IPS-15b (cell line): ENCODE measurements at regions not wholly inside any gene's neighbourhood (a gene's known extent, or its start where the extent isn't known, plus 50 kb on each side); places are given as distances from the start of the nearest gene placed in this dataset.

Source experiments
- H3K27me3 ChIP-seq: one replicate; pipeline ENCODE4 v1.6.1; 2013; ENCODE audit warnings: low read length; ENCODE audit not compliant: control insufficient read depth, insufficient read depth
- H3K36me3 ChIP-seq: one replicate; pipeline ENCODE4 v1.6.1; 2013; ENCODE audit warnings: low read length; ENCODE audit not compliant: control insufficient read depth, insufficient read depth
- H3K4me1 ChIP-seq: one replicate; pipeline ENCODE4 v1.6.1; 2013; ENCODE audit warnings: mild to moderate bottlenecking, low read length; ENCODE audit not compliant: control insufficient read depth, insufficient read depth
- H3K4me3 ChIP-seq: one replicate; pipeline ENCODE4 v1.5.1; 2013; ENCODE audit warnings: low read depth, low read length
- H3K9ac ChIP-seq: one replicate; pipeline ENCODE4 v1.6.1; 2013; ENCODE audit warnings: low read depth, mild to moderate bottlenecking, low read length
- H3K9me3 ChIP-seq: one replicate; pipeline ENCODE4 v1.6.1; 2013; ENCODE audit warnings: mild to moderate bottlenecking, low read length; ENCODE audit not compliant: control insufficient read depth, insufficient read depth

DNA sequence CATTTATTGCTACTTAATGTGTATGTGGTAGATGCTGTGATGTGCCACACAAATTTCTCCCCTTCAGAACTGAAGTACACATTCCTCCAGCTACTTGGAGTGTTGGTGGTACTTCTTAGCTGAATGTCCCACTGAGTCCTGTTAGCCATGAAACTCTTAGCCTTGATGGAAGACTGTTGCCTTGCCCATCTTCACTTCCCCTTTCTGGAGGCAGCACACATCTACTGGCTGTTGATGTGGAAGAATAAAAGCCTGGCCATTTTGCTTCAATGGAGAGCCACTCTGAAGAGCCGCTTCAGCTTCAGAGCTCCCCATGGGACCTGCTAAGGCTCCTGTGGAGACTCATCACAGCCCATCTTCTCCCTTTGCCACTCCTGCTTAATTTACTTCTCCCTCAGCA lies 157.7 kb upstream of the PITX2 start:
- no peaks in the 10 kb centered on the region for H3K36me3 ChIP-seq
- H3K27me3 ChIP-seq = no peaks in the 10 kb centered on the region
- no peaks in the 10 kb centered on the region for H3K9me3 ChIP-seq
- no peaks in the 10 kb centered on the region for H3K4me1 ChIP-seq
- no peak overlapping the region for H3K4me3 ChIP-seq
- no peak overlapping the region for H3K9ac ChIP-seq

DNA sequence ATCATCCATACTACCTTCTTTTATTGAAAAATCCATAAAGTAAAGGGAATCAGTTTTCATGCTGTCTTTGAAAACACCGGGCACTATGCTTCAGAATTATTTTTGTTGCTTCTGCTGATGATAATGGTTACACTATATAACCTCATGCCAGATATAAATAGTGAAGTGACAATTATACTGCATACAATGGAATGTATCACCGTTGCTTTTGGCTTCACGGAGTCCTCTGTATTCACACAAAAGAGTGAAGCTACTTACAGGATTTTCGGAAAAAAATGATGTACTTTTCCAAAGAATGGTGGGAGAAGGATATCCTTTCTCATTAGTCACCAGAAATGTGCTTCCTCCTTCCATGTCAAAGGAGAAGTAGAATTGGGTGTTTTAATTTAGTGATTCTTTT lies 159.1 kb upstream of the PITX2 start:
- no peaks in the 10 kb centered on the region for H3K27me3 ChIP-seq
- no peaks in the 10 kb centered on the region for H3K36me3 ChIP-seq
- no peaks in the 10 kb centered on the region for H3K9me3 ChIP-seq
- H3K4me3 ChIP-seq = no peak overlapping the region
- H3K4me1 ChIP-seq = no peaks in the 10 kb centered on the region
- H3K9ac ChIP-seq = no peak overlapping the region

DNA sequence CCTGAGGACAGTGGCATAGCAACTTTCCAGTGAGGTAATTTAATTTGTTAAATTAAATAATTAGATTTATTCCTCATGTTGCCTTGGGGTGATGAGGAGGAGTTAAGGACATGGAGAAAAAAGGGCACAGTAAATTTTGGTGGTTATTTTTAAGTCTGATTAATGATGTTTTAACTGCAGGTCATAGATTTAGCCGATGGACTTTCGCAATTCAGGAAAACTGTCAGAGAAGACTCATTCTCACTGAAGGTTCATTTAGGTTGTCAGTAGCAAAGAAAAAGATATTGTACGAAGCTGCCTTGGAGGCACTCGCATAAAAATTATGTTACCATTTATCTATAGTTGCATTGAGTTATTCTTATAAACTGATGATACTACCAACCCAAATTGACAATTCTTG lies 164.2 kb upstream of the PITX2 start:
- H3K4me1 ChIP-seq = no peaks in the 10 kb centered on the region
- H3K27me3 ChIP-seq = no peaks in the 10 kb centered on the region
- H3K9ac ChIP-seq = no peak overlapping the region

DNA sequence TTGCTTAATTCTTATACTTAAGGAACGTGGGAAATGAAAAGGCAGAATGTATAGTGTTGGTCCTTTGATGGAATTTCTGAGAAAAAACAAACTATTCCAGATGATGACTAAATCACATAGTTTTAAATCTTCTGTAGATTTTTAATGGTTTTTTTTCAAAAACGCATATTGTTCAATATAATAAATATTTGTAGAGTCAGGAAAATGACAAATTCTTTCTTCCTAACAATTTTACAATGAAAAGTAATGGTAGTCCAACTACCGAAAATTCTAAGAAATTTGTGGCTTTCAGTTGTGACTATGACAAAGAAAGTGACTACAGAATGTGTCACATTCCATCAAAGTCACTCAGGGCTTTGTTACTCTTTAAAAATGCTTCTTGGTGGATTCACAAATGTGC lies 164.8 kb upstream of the PITX2 start:
- no peak overlapping the region for H3K4me3 ChIP-seq
- no peak overlapping the region for H3K9ac ChIP-seq
- no peaks in the 10 kb centered on the region for H3K9me3 ChIP-seq
- no peaks in the 10 kb centered on the region for H3K27me3 ChIP-seq
- H3K4me1 ChIP-seq = no peaks in the 10 kb centered on the region
- no peaks in the 10 kb centered on the region for H3K36me3 ChIP-seq

More for the DNA sequence above, 164.2 kb upstream of the PITX2 start:
- Histone ChIP-seq H3K36me3 (no peaks in the 10 kb centered on the region), H3K4me3 (no peak overlapping the region), H3K9me3 (no peaks in the 10 kb centered on the region)

GRCh38 chr4:110788302-110788701 lies 165.4 kb upstream of the PITX2 start:
- Histone ChIP-seq H3K4me3 (no peak overlapping the region), H3K27me3 (no peaks in the 10 kb centered on the region), H3K36me3 (no peaks in the 10 kb centered on the region), H3K4me1 (peaks cover 3% of the 10 kb centered on the region), H3K9ac (no peak overlapping the region), H3K9me3 (no peaks in the 10 kb centered on the region)

- peaks cover 9% of the 10 kb centered on the region for H3K4me1 ChIP-seq
- H3K27me3 ChIP-seq = no peaks in the 10 kb centered on the region
- H3K36me3 ChIP-seq = no peaks in the 10 kb centered on the region
- H3K9me3 ChIP-seq = no peaks in the 10 kb centered on the region
- H3K9ac ChIP-seq = no peak overlapping the region
- H3K4me3 ChIP-seq = no peak overlapping the region
Measured at GRCh38 chr4:110792036-110792435, 169.2 kb upstream of the PITX2 start.

- H3K9me3 ChIP-seq = no peaks in the 10 kb centered on the region
- H3K27me3 ChIP-seq = no peaks in the 10 kb centered on the region
- no peaks in the 10 kb centered on the region for H3K36me3 ChIP-seq
- no peak overlapping the region for H3K9ac ChIP-seq
- no peak overlapping the region for H3K4me3 ChIP-seq
- peaks cover 9% of the 10 kb centered on the region for H3K4me1 ChIP-seq
Measured at GRCh38 chr4:110793381-110793801, 170.5 kb upstream of the PITX2 start.

DNA sequence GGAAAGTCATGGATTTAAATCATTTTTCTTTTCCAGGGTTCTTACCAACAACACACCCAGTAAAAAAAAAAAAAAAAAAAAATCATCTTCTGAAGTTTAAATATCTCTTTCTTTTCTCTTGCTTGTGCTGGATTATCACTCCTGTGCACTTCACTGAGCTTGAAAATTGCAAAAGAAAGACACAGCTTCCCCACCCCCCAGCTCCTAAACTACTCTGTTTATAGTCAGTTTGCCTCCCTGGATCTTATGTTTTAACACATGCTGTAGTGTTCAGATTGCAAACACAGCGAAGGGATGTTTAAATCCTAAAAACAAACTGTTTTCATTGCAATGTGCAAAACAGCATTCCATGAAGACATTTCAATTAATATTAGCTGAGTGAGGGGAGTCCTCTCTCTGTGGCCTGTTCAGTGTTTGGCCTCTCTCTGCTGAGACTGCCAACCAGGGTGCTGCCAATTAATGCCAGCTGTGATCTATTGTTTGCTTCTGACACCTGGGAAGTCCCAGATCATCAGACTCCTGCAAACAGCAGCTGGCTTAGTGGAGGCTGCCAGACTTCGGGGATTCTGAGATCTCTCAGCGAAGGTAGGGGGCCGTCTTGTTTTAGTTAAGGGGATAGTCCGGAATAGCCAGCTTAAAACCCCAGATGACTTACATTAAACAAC lies 171.1 kb upstream of the PITX2 start:
- peaks cover 9% of the 10 kb centered on the region for H3K4me1 ChIP-seq
- H3K9me3 ChIP-seq = no peaks in the 10 kb centered on the region

DNA sequence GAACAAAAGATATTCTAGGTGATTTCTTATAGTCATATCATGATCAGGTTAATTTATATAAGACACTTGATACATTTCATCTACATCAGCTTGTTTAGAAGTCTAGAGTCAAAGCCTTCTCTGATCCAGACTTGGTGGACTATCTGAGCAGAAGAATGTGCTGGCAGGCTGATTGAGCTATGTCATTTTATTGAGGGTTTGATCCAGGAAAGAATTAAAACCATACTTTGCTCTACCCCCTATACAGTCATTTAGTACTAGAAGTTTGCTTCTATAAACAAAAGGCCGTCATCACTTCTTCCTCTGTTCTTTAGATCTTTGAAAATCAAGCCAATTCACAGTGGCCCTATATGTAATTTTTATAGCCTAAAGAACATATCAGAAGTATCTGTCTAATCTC lies 173.1 kb upstream of the PITX2 start:
- H3K27me3 ChIP-seq = no peaks in the 10 kb centered on the region
- H3K9ac ChIP-seq = no peak overlapping the region
- no peak overlapping the region for H3K4me3 ChIP-seq
- H3K36me3 ChIP-seq = no peaks in the 10 kb centered on the region
- no peaks in the 10 kb centered on the region for H3K9me3 ChIP-seq
- peaks cover 9% of the 10 kb centered on the region for H3K4me1 ChIP-seq

More for the DNA sequence above, 171.1 kb upstream of the PITX2 start:
- no peaks in the 10 kb centered on the region for H3K36me3 ChIP-seq
- H3K27me3 ChIP-seq = no peaks in the 10 kb centered on the region
- H3K4me3 ChIP-seq = no peak overlapping the region
- H3K9ac ChIP-seq = no peak overlapping the region

GRCh38 chr4:110797486-110797885 lies 174.6 kb upstream of the PITX2 start:
- Histone ChIP-seq H3K9me3 (no peaks in the 10 kb centered on the region), H3K4me1 (peaks cover 9% of the 10 kb centered on the region), H3K27me3 (no peaks in the 10 kb centered on the region), H3K36me3 (no peaks in the 10 kb centered on the region), H3K9ac (no peak overlapping the region), H3K4me3 (no peak overlapping the region)

DNA sequence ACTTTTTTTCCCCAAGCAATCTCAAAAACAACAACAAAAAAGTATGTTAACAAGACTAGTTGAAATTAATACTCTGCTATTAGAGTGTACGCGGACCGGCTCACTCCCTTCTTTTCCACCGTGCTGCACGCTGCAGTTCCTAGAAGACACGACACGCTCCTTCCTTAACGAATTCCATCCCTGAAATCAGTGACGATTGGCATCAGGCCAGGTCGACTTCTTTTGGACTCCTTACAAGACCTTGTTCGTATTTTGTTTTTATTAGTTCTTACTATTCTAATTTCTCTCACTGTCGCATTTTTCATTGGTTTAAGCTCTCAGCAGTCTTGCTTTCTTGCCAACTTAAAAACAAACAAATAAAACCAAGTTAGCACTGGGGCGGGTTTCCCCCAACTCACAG lies 175.8 kb upstream of the PITX2 start:
- no peaks in the 10 kb centered on the region for H3K27me3 ChIP-seq
- H3K4me3 ChIP-seq = no peak overlapping the region
- H3K9ac ChIP-seq = no peak overlapping the region
- H3K36me3 ChIP-seq = no peaks in the 10 kb centered on the region
- H3K4me1 ChIP-seq = peaks cover 3% of the 10 kb centered on the region
- H3K9me3 ChIP-seq = no peaks in the 10 kb centered on the region

- Histone ChIP-seq H3K9me3 (no peaks in the 10 kb centered on the region), H3K4me3 (no peak overlapping the region), H3K36me3 (no peaks in the 10 kb centered on the region), H3K27me3 (no peaks in the 10 kb centered on the region), H3K9ac (no peak overlapping the region), H3K4me1 (no peaks in the 10 kb centered on the region)
Measured at GRCh38 chr4:110799211-110799610, 176.3 kb upstream of the PITX2 start.
